HCT116 (cell line): ENCODE measurements at regions not wholly inside any gene's neighbourhood (a gene's known extent, or its start where the extent isn't known, plus 50 kb on each side); places are given as distances from the start of the nearest gene placed in this dataset.

Experiments
- ATAC-seq: fragments of 200-7000 bp; cut with Tn5 transposase; 2 replicates; pipeline ENCODE4 v1.9.1; 2020; ENCODE audit warnings: mild to moderate bottlenecking, moderate library complexity
- BruUV-seq: library from RNA; stranded (reverse); fragments of 400-500 nt; replicated peaks from 2 replicates; lab custom pipeline; 2021; lab: Mats Ljungman, UMichigan
- CTCF ChIA-PET: fragments of 300-600 bp; sonication (Branson Sonifier 250); formaldehyde crosslinking; loops from one replicate; lab custom pipeline; 2021; ENCODE audit warnings: antibody characterized with exemption; lab: Charles Lee
- POLR2A ChIA-PET: fragments of 300-600, 350-600 bp; sonication (Branson Sonifier 250); formaldehyde crosslinking; loops from one replicate; lab custom pipeline; 2021; ENCODE audit warnings: antibody characterized with exemption; lab: Charles Lee
- RAD21 ChIA-PET, 2 experiments: fragments of 300-600 bp; sonication (Branson Sonifier 250); formaldehyde crosslinking; loops; one replicate each; lab custom pipeline; 2023; ENCODE audit warnings: low total read pairs in 2 of 2; ENCODE audit not compliant: uncharacterized antibody in 2 of 2, unreplicated experiment in 2 of 2, low non-redundant PET in 1 of 2; lab: Charles Lee
- DNase-seq: peaks from one replicate; pipeline ENCODE4 v3.0.0-alpha.2; 2010; ENCODE audit warnings: low read depth, low spot score
- H2AFZ ChIP-seq: fragments of 200-600 bp; shearing (Covaris generic), sonication (generic); 2 replicates; pipeline ENCODE4 v1.6.1; 2017; ENCODE audit warnings: low read depth, mixed run types, mixed read lengths, antibody characterized with exemption, low read length; ENCODE audit not compliant: poor library complexity, severe bottlenecking
- H3K27ac ChIP-seq: 2 replicates; pipeline ENCODE4 v1.5.1; 2012; ENCODE audit warnings: low read depth, low read length
- H3K27me3 ChIP-seq: fragments of 200-600 bp; sonication (generic); 2 replicates; pipeline ENCODE4 v1.6.1; 2016; ENCODE audit warnings: mixed run types, low read length, mixed read lengths; ENCODE audit not compliant: insufficient read depth
- H3K36me3 ChIP-seq, 2 experiments: fragments of 200-500 bp in 1 of 2; fragments of 200-600 bp in 1 of 2; sonication (Bioruptor generic) in 1 of 2; sonication (generic) in 1 of 2; 2 replicates each; pipeline versions ENCODE4 v1.5.1 to v1.6.1; 2014 to 2016; ENCODE audit warnings: low read length in 2 of 2, inconsistent platforms in 1 of 2, mixed read lengths in 1 of 2, mixed run types in 1 of 2; ENCODE audit not compliant: insufficient read depth in 2 of 2, control insufficient read depth in 1 of 2
- H3K4me1 ChIP-seq, 2 experiments: fragments of 200-600 bp in 1 of 2; sonication (generic) in 1 of 2; 2 replicates each; pipeline versions ENCODE4 v1.5.1 to v1.6.1; 2012 to 2017; ENCODE audit warnings: low read length in 2 of 2, inconsistent platforms in 1 of 2, mild to moderate bottlenecking in 1 of 2, mixed read lengths in 1 of 2, mixed run types in 1 of 2, moderate library complexity in 1 of 2; ENCODE audit not compliant: insufficient read depth in 2 of 2, control insufficient read depth in 1 of 2
- H3K4me2 ChIP-seq: fragments of 200-600 bp; sonication (generic); 2 replicates; pipeline ENCODE4 v1.6.1; 2017; ENCODE audit warnings: mixed run types, low read length, mixed read lengths
- H3K4me3 ChIP-seq, 2 experiments: fragments of 200-600 bp in 1 of 2; sonication (generic) in 1 of 2; replicated peaks in 1 of 2; 2 replicates each; pipeline ENCODE4 v1.5.1; 2011 to 2016; ENCODE audit warnings: low read length in 2 of 2, control low read depth in 1 of 2, low read depth in 1 of 2, mild to moderate bottlenecking in 1 of 2, mixed read lengths in 1 of 2, mixed run types in 1 of 2
- H3K79me2 ChIP-seq: fragments of 200-600 bp; sonication (generic); 2 replicates; pipeline ENCODE4 v1.6.1; 2017; ENCODE audit warnings: mild to moderate bottlenecking, mixed run types, low read length, moderate library complexity, mixed read lengths; ENCODE audit not compliant: insufficient read depth
- H3K9ac ChIP-seq: fragments of 200-600 bp; sonication (generic); 2 replicates; pipeline ENCODE4 v1.6.1; 2016; ENCODE audit warnings: low read length, mixed read lengths
- H3K9me2 ChIP-seq: fragments of 200-600 bp; sonication (generic), shearing (Covaris generic); 2 replicates; pipeline ENCODE4 v1.6.1; 2017; ENCODE audit warnings: mixed run types, mild to moderate bottlenecking, moderate library complexity; ENCODE audit not compliant: insufficient read depth
- H3K9me3 ChIP-seq, 2 experiments: fragments of 200-500 bp in 1 of 2; fragments of 200-600 bp in 1 of 2; sonication (Bioruptor generic) in 1 of 2; sonication (generic) in 1 of 2; 2 replicates each; pipeline ENCODE4 v1.6.1; 2014 to 2017; ENCODE audit warnings: low read length in 2 of 2, mixed read lengths in 2 of 2, inconsistent platforms in 1 of 2, low read depth in 1 of 2, mild to moderate bottlenecking in 1 of 2, mixed run types in 1 of 2, moderate library complexity in 1 of 2; ENCODE audit not compliant: control insufficient read depth in 1 of 2, insufficient read depth in 1 of 2
- H4K20me1 ChIP-seq: fragments of 200-600 bp; sonication (generic), shearing (Covaris generic); 2 replicates; pipeline ENCODE4 v1.6.1; 2017; ENCODE audit warnings: mixed run types, mild to moderate bottlenecking, moderate library complexity; ENCODE audit not compliant: insufficient read depth
- CBX3 ChIP-seq: IDR thresholded peaks from 2 replicates; pipeline ENCODE4 v1.6.1; 2012; ENCODE audit warnings: low read depth
- EGR1 ChIP-seq: IDR thresholded peaks from 2 replicates; pipeline ENCODE4 v1.6.1; 2012; ENCODE audit warnings: low read depth
- ELF1 ChIP-seq: IDR thresholded peaks from 2 replicates; pipeline ENCODE4 v1.6.1; 2012; ENCODE audit warnings: low read depth, borderline replicate concordance
- EZH2 ChIP-seq: fragments of 200-600 bp; sonication (generic); IDR thresholded peaks from 2 replicates; pipeline ENCODE4 v1.6.1; 2017; ENCODE audit warnings: antibody characterized with exemption, mixed run types
- FOSL1 ChIP-seq: IDR thresholded peaks from 2 replicates; pipeline ENCODE4 v1.6.1; 2012; ENCODE audit warnings: low read depth
- JUND ChIP-seq: IDR thresholded peaks from 2 replicates; pipeline ENCODE4 v1.6.1; 2012
- POLR2A ChIP-seq: IDR thresholded peaks from 2 replicates; pipeline ENCODE4 v1.7.0; 2011; ENCODE audit warnings: borderline replicate concordance; ENCODE audit not compliant: insufficient read depth, insufficient read length; ENCODE audit errors: extremely low read depth
- RAD21 ChIP-seq: IDR thresholded peaks from 2 replicates; pipeline ENCODE4 v1.6.1; 2012; ENCODE audit warnings: low read depth, mild to moderate bottlenecking
- SP1 ChIP-seq: IDR thresholded peaks from 2 replicates; pipeline ENCODE4 v1.6.1; 2012; ENCODE audit warnings: low read depth
- SRF ChIP-seq: IDR thresholded peaks from 2 replicates; pipeline ENCODE4 v1.6.1; 2012; ENCODE audit warnings: low read depth
- YY1 ChIP-seq: IDR thresholded peaks from 2 replicates; pipeline ENCODE4 v1.6.1; 2011; ENCODE audit warnings: low read length, low read depth, moderate library complexity, mild to moderate bottlenecking; ENCODE audit not compliant: insufficient replicate concordance; ENCODE audit errors: extremely low read depth
- ZFX ChIP-seq: fragments of 450-650 bp; IDR thresholded peaks from 2 replicates; pipeline ENCODE4 v1.6.1; 2017
- ZNF274 ChIP-seq: fragments of 200-500 bp; sonication (Bioruptor generic); IDR thresholded peaks from 2 replicates; pipeline ENCODE4 v1.6.1; 2014; ENCODE audit warnings: mild to moderate bottlenecking, low read depth, low read length, inconsistent platforms
- intact Hi-C: fragments of 100-400 bp; cut with micrococcal nuclease; formaldehyde crosslinking; loops from 2 replicates; pipeline ENCODE4 v1.10.0; 2022
- TF ChIP-seq, protein P1 (sequence below): IDR thresholded peaks from 2 replicates; pipeline ENCODE4 v1.6.1; 2012
- TF ChIP-seq, protein P2 (sequence below): IDR thresholded peaks from 2 replicates; pipeline ENCODE4 v1.6.1; 2011; ENCODE audit warnings: mild to moderate bottlenecking, low read length, moderate library complexity; ENCODE audit not compliant: insufficient replicate concordance; ENCODE audit errors: extremely low read depth
- TF ChIP-seq, protein P3 (sequence below), 3 experiments: fragments of 200-600 bp in 1 of 3; sonication (generic) in 1 of 3; IDR thresholded peaks in 2 of 3; conservative IDR thresholded peaks in 1 of 3; 2 replicates each; pipeline ENCODE4 v1.5.1; 2012 to 2017; ENCODE audit warnings: low read depth in 2 of 3, low read length in 2 of 3, antibody characterized with exemption in 1 of 3, borderline replicate concordance in 1 of 3, control low read depth in 1 of 3, mild to moderate bottlenecking in 1 of 3, mixed read lengths in 1 of 3, mixed run types in 1 of 3, moderate library complexity in 1 of 3; ENCODE audit not compliant: insufficient read depth in 1 of 3
- TF ChIP-seq, protein P4 (sequence below): IDR thresholded peaks from 2 replicates; pipeline ENCODE4 v1.6.1; 2012
- TF ChIP-seq, protein P5 (sequence below): IDR thresholded peaks from 2 replicates; pipeline ENCODE4 v1.6.1; 2012; ENCODE audit warnings: low read depth

DNA sequence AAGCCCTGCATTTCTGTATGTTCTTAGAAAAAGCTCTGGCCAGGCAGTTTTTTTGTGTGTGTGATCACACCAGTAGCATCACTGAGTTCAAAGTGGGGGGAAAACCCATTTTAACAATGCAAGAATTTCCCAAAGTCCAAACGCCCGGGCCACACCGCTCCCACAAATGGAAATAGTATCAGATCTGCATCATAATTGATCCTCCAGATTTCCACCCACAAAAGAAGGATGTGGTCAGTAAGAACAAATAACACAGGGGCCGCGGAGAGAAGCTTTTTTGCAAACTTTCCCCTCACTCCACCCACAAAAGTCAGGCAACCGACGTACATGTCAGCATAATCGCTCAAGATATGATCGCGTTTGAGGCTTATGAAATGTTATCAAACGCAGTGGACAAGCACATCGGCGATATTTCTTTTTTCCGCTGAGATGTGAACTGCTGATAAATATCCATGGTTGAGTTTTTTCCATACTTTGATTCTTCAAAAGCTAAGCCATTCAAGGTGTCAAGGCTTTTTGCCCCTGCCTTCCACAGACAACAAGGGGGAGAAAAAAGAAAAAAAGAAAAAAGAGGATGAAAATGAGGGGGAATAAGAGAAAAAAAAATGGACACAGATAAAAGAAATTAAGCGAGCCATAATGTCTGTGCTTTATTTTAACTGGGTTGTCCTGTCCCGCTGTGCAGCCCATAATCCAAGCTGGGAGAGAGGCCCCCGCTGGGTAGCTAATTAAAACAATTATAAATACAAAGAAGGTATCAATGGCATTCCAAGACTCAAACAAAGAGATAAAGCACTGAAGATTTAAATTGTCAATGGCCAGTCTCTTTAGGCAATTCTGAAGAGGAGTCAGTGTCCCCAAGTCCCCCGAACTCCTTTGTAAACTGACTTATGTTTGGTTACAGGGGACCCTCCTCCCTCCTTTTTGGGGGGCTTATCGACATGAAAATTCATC is 143.5 kb downstream of the ZFP64 start:
- no peak for ATAC-seq
- RAD21 ChIA-PET: no interaction called here
- H4K20me1 ChIP-seq: no peaks in the 10 kb centered on the region
- H3K79me2 ChIP-seq: no peaks in the 10 kb centered on the region
- no peaks in the 10 kb centered on the region for H3K27me3 ChIP-seq
- no peak for DNase-seq
- H3K4me2 ChIP-seq: no peak overlapping the region
- no peaks in the 10 kb centered on the region for H3K36me3 ChIP-seq
- H3K4me1 ChIP-seq: no peaks in the 10 kb centered on the region
- intact Hi-C loops: no loop called here
- no peak overlapping the region for H2AFZ ChIP-seq
- POLR2A ChIA-PET: no interaction called here
- TF ChIP-seq EZH2: no peak
- no peak for TF ChIP-seq JUND
- TF ChIP-seq, protein P1, sequence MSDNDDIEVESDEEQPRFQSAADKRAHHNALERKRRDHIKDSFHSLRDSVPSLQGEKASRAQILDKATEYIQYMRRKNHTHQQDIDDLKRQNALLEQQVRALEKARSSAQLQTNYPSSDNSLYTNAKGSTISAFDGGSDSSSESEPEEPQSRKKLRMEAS: no peak
- TF ChIP-seq SP1: no peak
- TF ChIP-seq ZFX: no peak
- TF ChIP-seq, protein P2, sequence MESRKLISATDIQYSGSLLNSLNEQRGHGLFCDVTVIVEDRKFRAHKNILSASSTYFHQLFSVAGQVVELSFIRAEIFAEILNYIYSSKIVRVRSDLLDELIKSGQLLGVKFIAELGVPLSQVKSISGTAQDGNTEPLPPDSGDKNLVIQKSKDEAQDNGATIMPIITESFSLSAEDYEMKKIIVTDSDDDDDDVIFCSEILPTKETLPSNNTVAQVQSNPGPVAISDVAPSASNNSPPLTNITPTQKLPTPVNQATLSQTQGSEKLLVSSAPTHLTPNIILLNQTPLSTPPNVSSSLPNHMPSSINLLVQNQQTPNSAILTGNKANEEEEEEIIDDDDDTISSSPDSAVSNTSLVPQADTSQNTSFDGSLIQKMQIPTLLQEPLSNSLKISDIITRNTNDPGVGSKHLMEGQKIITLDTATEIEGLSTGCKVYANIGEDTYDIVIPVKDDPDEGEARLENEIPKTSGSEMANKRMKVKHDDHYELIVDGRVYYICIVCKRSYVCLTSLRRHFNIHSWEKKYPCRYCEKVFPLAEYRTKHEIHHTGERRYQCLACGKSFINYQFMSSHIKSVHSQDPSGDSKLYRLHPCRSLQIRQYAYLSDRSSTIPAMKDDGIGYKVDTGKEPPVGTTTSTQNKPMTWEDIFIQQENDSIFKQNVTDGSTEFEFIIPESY: no peak
- TF ChIP-seq, protein P3, sequence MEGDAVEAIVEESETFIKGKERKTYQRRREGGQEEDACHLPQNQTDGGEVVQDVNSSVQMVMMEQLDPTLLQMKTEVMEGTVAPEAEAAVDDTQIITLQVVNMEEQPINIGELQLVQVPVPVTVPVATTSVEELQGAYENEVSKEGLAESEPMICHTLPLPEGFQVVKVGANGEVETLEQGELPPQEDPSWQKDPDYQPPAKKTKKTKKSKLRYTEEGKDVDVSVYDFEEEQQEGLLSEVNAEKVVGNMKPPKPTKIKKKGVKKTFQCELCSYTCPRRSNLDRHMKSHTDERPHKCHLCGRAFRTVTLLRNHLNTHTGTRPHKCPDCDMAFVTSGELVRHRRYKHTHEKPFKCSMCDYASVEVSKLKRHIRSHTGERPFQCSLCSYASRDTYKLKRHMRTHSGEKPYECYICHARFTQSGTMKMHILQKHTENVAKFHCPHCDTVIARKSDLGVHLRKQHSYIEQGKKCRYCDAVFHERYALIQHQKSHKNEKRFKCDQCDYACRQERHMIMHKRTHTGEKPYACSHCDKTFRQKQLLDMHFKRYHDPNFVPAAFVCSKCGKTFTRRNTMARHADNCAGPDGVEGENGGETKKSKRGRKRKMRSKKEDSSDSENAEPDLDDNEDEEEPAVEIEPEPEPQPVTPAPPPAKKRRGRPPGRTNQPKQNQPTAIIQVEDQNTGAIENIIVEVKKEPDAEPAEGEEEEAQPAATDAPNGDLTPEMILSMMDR (IDR thresholded peaks at IDR 0.05 in 2 of 3, conservative IDR thresholded peaks at IDR 0.05 in 1 of 3; ENCODE audit: borderline replicate concordance in 1 of 3, insufficient read depth in 1 of 3, low read depth in 2 of 3, low read length in 2 of 3): no peak
- TF ChIP-seq CBX3: no peak
- no peak for TF ChIP-seq ZNF274
- no peak for TF ChIP-seq SRF
- no peak for TF ChIP-seq FOSL1
- no peak for TF ChIP-seq RAD21
- TF ChIP-seq, protein P4, sequence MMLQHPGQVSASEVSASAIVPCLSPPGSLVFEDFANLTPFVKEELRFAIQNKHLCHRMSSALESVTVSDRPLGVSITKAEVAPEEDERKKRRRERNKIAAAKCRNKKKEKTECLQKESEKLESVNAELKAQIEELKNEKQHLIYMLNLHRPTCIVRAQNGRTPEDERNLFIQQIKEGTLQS: no peak
- no peak for TF ChIP-seq POLR2A
- no peak for TF ChIP-seq EGR1
- TF ChIP-seq YY1: no peak
- TF ChIP-seq, protein P5, sequence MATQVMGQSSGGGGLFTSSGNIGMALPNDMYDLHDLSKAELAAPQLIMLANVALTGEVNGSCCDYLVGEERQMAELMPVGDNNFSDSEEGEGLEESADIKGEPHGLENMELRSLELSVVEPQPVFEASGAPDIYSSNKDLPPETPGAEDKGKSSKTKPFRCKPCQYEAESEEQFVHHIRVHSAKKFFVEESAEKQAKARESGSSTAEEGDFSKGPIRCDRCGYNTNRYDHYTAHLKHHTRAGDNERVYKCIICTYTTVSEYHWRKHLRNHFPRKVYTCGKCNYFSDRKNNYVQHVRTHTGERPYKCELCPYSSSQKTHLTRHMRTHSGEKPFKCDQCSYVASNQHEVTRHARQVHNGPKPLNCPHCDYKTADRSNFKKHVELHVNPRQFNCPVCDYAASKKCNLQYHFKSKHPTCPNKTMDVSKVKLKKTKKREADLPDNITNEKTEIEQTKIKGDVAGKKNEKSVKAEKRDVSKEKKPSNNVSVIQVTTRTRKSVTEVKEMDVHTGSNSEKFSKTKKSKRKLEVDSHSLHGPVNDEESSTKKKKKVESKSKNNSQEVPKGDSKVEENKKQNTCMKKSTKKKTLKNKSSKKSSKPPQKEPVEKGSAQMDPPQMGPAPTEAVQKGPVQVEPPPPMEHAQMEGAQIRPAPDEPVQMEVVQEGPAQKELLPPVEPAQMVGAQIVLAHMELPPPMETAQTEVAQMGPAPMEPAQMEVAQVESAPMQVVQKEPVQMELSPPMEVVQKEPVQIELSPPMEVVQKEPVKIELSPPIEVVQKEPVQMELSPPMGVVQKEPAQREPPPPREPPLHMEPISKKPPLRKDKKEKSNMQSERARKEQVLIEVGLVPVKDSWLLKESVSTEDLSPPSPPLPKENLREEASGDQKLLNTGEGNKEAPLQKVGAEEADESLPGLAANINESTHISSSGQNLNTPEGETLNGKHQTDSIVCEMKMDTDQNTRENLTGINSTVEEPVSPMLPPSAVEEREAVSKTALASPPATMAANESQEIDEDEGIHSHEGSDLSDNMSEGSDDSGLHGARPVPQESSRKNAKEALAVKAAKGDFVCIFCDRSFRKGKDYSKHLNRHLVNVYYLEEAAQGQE: no peak
- TF ChIP-seq ELF1: no peak
- no peak overlapping the region for H3K27ac ChIP-seq
- no peaks in the 10 kb centered on the region for H3K9me3 ChIP-seq
- CTCF ChIA-PET: no interaction called here
- no TSS peak for BruUV-seq
- no peak overlapping the region for H3K9ac ChIP-seq
- no peak overlapping the region for H3K4me3 ChIP-seq
- H3K9me2 ChIP-seq: no peaks in the 10 kb centered on the region
